ENCODE measurements at regions not wholly inside any gene's neighbourhood (a gene's known extent, or its start where the extent isn't known, plus 50 kb on each side); places are given as distances from the start of the nearest gene placed in this dataset.

GRCh38 chr11:95521862-95522261 is 267.7 kb downstream of the FAM76B start:
- TF ChIP-seq CTCF (IDR thresholded peaks at IDR 0.05): no peak
- Histone ChIP-seq H3K4me3 (ENCODE audit: low read depth in 1 of 2, low read length in 1 of 2) (no peak overlapping the region), H3K36me3 (no peaks in the 10 kb centered on the region), H3K27me3 (no peaks in the 10 kb centered on the region), H3K27ac (no peak overlapping the region), H3K9me3 (no peaks in the 10 kb centered on the region), H3K4me1 (ENCODE audit: control insufficient read depth in 1 of 2, insufficient read depth in 1 of 2, low read depth in 1 of 2, low read length in 1 of 2) (peaks cover 0 to 5% of the 10 kb centered on the region in 2 experiments)

GRCh38 chr11:95521133-95521542 is 268.4 kb downstream of the FAM76B start:
- Histone ChIP-seq H3K4me3 (ENCODE audit: low read depth in 1 of 2, low read length in 1 of 2) (no peak overlapping the region), H3K27ac (no peak overlapping the region), H3K4me1 (ENCODE audit: control insufficient read depth in 1 of 2, insufficient read depth in 1 of 2, low read depth in 1 of 2, low read length in 1 of 2) (peaks cover 0 to 5% of the 10 kb centered on the region in 2 experiments), H3K9me3 (no peaks in the 10 kb centered on the region), H3K36me3 (no peaks in the 10 kb centered on the region), H3K27me3 (no peaks in the 10 kb centered on the region)
- no peak for TF ChIP-seq CTCF (IDR thresholded peaks at IDR 0.05)

GRCh38 chr11:95520369-95521132 is 269.0 kb downstream of the FAM76B start:
- Histone ChIP-seq H3K27ac (no peak overlapping the region), H3K4me3 (ENCODE audit: low read depth in 1 of 2, low read length in 1 of 2) (no peak overlapping the region), H3K4me1 (ENCODE audit: control insufficient read depth in 1 of 2, insufficient read depth in 1 of 2, low read depth in 1 of 2, low read length in 1 of 2) (peaks cover 0 to 5% of the 10 kb centered on the region in 2 experiments), H3K9me3 (no peaks in the 10 kb centered on the region), H3K36me3 (no peaks in the 10 kb centered on the region), H3K27me3 (no peaks in the 10 kb centered on the region)
- no peak for TF ChIP-seq CTCF (IDR thresholded peaks at IDR 0.05)

GRCh38 chr11:95519912-95520311 is 269.7 kb downstream of the FAM76B start:
- TF ChIP-seq CTCF (IDR thresholded peaks at IDR 0.05): no peak

GRCh38 chr11:95517453-95517852 is 272.1 kb downstream of the FAM76B start:
- Histone ChIP-seq H3K4me1 (ENCODE audit: control insufficient read depth in 1 of 2, insufficient read depth in 1 of 2, low read depth in 1 of 2, low read length in 1 of 2) (peaks cover 4 to 16% of the 10 kb centered on the region in 2 experiments), H3K27me3 (no peaks in the 10 kb centered on the region), H3K4me3 (ENCODE audit: low read depth in 1 of 2, low read length in 1 of 2) (no peak overlapping the region), H3K36me3 (no peaks in the 10 kb centered on the region), H3K9me3 (no peaks in the 10 kb centered on the region), H3K27ac (no peak overlapping the region)
- TF ChIP-seq CTCF (IDR thresholded peaks at IDR 0.05): no peak

More at GRCh38 chr11:95519912-95520311, 269.7 kb downstream of the FAM76B start:
- H3K4me3 ChIP-seq (ENCODE audit: low read depth in 1 of 2, low read length in 1 of 2): no peak overlapping the region
- H3K27ac ChIP-seq: no peak overlapping the region
- H3K27me3 ChIP-seq: no peaks in the 10 kb centered on the region
- no peaks in the 10 kb centered on the region for H3K9me3 ChIP-seq
- H3K4me1 ChIP-seq (ENCODE audit: control insufficient read depth in 1 of 2, insufficient read depth in 1 of 2, low read depth in 1 of 2, low read length in 1 of 2): peaks cover 0 to 5% of the 10 kb centered on the region in 2 experiments
- H3K36me3 ChIP-seq: no peaks in the 10 kb centered on the region
